ENCODE measurements at regions not wholly inside any gene's neighbourhood (a gene's known extent, or its start where the extent isn't known, plus 50 kb on each side); places are given as distances from the start of the nearest gene placed in this dataset.

- TF ChIP-seq CTCF (conservative IDR thresholded peaks at IDR 0.05) = no peak
- no peak for TF ChIP-seq EZH2 (IDR thresholded peaks at IDR 0.05; ENCODE audit: low read depth)
Measured at GRCh38 chr5:1718669-1719068, 81.0 kb downstream of the MRPL36 start.

Measured in PC-9 (cell line).